ENCODE measurements at regions not wholly inside any gene's neighbourhood (a gene's known extent, or its start where the extent isn't known, plus 50 kb on each side); places are given as distances from the start of the nearest gene placed in this dataset.

DNA sequence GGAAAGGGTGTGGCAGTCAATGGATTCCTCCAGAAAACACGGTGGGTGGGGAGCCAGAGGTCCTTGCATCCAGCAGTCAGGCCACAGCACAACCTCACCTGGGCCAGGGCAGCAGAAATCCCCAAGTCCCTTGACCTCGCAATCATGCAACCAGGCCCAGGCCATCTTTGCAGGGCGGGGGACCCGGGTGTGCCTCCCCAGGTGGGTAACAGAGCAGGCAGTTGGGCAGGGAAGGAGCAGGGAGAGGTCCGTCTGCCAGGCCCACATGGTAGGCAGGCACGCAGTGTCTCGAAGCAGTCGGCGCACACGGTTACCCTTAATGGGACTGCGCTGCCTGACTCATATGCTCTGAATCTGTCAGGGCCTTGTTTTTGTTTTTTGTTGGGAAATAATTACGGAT, 153.0 kb downstream of the RBFOX3 start:
- TF ChIP-seq, protein P1, sequence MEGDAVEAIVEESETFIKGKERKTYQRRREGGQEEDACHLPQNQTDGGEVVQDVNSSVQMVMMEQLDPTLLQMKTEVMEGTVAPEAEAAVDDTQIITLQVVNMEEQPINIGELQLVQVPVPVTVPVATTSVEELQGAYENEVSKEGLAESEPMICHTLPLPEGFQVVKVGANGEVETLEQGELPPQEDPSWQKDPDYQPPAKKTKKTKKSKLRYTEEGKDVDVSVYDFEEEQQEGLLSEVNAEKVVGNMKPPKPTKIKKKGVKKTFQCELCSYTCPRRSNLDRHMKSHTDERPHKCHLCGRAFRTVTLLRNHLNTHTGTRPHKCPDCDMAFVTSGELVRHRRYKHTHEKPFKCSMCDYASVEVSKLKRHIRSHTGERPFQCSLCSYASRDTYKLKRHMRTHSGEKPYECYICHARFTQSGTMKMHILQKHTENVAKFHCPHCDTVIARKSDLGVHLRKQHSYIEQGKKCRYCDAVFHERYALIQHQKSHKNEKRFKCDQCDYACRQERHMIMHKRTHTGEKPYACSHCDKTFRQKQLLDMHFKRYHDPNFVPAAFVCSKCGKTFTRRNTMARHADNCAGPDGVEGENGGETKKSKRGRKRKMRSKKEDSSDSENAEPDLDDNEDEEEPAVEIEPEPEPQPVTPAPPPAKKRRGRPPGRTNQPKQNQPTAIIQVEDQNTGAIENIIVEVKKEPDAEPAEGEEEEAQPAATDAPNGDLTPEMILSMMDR (IDR thresholded peaks at IDR 0.05): no peak
- TF ChIP-seq POLR2AphosphoS5 (IDR thresholded peaks at IDR 0.05): no peak

Data from breast epithelium (tissue), 3 donors.